ENCODE measurements at regions not wholly inside any gene's neighbourhood (a gene's known extent, or its start where the extent isn't known, plus 50 kb on each side); places are given as distances from the start of the nearest gene placed in this dataset.

GRCh38 chr12:92529944-92530343 lies 172.8 kb upstream of the PLEKHG7 start:
- Histone ChIP-seq H3K9me3 (ENCODE audit: low read depth, low read length, poor library complexity, severe bottlenecking) (no peaks in the 10 kb centered on the region), H3K36me3 (ENCODE audit: insufficient read depth, low read length, poor library complexity, severe bottlenecking) (no peaks in the 10 kb centered on the region), H3K4me1 (ENCODE audit: insufficient read depth, low read length, poor library complexity, severe bottlenecking) (no peaks in the 10 kb centered on the region), H3K27me3 (replicated peaks; ENCODE audit: insufficient read depth, low read depth, low read length, poor library complexity) (no peaks in the 10 kb centered on the region), H3K4me3 (ENCODE audit: low read depth, low read length, poor library complexity, severe bottlenecking) (no peak overlapping the region), H3K27ac (ENCODE audit: low read depth, low read length, poor library complexity, severe bottlenecking) (no peak overlapping the region)
- CTCF ChIA-PET, result no interaction called here
- no TSS peak for BruUV-seq (replicated peaks)
- no peak for TF ChIP-seq CTCF (conservative IDR thresholded peaks at IDR 0.05; ENCODE audit: low read depth, low read length)
- no peak for TF ChIP-seq EZH2 (IDR thresholded peaks at IDR 0.05; ENCODE audit: borderline replicate concordance, low read depth, low read length, poor library complexity, severe bottlenecking)
- intact Hi-C loops (cut with micrococcal nuclease; ENCODE audit: unreplicated experiment), result no loop called here
- POLR2A ChIA-PET (ENCODE audit: low non-redundant PET), result no interaction called here
- no peak for DNase-seq (ENCODE audit: low spot score)

- no peaks in the 10 kb centered on the region for H3K36me3 ChIP-seq (ENCODE audit: insufficient read depth, low read length, poor library complexity, severe bottlenecking)
- ChIA-PET POLR2A (ENCODE audit: low non-redundant PET) (no interaction called here), CTCF (no interaction called here)
- no peaks in the 10 kb centered on the region for H3K4me1 ChIP-seq (ENCODE audit: insufficient read depth, low read length, poor library complexity, severe bottlenecking)
- H3K27ac ChIP-seq (ENCODE audit: low read depth, low read length, poor library complexity, severe bottlenecking), result no peak overlapping the region
- TF ChIP-seq EZH2 (IDR thresholded peaks at IDR 0.05; ENCODE audit: borderline replicate concordance, low read depth, low read length, poor library complexity, severe bottlenecking) (no peak), CTCF (conservative IDR thresholded peaks at IDR 0.05; ENCODE audit: low read depth, low read length) (no peak)
- no peak overlapping the region for H3K4me3 ChIP-seq (ENCODE audit: low read depth, low read length, poor library complexity, severe bottlenecking)
- BruUV-seq (replicated peaks), result no TSS peak
- no peaks in the 10 kb centered on the region for H3K27me3 ChIP-seq (replicated peaks; ENCODE audit: insufficient read depth, low read depth, low read length, poor library complexity)
- no peak for DNase-seq (ENCODE audit: low spot score)
- intact Hi-C loops (cut with micrococcal nuclease; ENCODE audit: unreplicated experiment), result no loop called here
- H3K9me3 ChIP-seq (ENCODE audit: low read depth, low read length, poor library complexity, severe bottlenecking), result no peaks in the 10 kb centered on the region
Observed at GRCh38 chr12:92528586-92528985, 174.2 kb upstream of the PLEKHG7 start.

DNA sequence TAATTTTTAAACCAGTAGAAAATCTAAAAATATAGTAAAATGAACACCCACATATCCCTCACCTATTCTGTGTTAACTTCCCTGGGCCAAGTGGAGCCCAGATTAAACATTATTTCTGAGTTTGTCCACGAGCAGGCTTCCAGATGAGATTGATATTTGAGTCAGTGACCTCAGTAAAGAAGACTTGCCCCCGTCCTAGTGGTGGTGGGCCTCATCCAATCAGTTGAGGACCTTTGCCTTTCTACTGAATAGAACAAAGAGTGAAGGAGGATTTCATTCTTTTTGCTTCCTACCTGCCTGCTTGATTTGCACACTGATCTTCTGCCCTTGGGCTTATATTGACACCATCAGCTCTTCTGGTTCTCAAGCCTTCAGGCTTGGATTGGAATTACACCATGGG lies 174.7 kb upstream of the PLEKHG7 start:
- H3K27ac ChIP-seq (ENCODE audit: low read depth, low read length, poor library complexity, severe bottlenecking), result no peak overlapping the region
- BruUV-seq (replicated peaks), result no TSS peak
- H3K4me1 ChIP-seq (ENCODE audit: insufficient read depth, low read length, poor library complexity, severe bottlenecking), result no peaks in the 10 kb centered on the region
- H3K4me3 ChIP-seq (ENCODE audit: low read depth, low read length, poor library complexity, severe bottlenecking), result no peak overlapping the region
- POLR2A ChIA-PET (ENCODE audit: low non-redundant PET), result no interaction called here
- no peaks in the 10 kb centered on the region for H3K36me3 ChIP-seq (ENCODE audit: insufficient read depth, low read length, poor library complexity, severe bottlenecking)
- H3K27me3 ChIP-seq (replicated peaks; ENCODE audit: insufficient read depth, low read depth, low read length, poor library complexity), result no peaks in the 10 kb centered on the region
- no peak for DNase-seq (ENCODE audit: low spot score)
- intact Hi-C loops (cut with micrococcal nuclease; ENCODE audit: unreplicated experiment), result no loop called here
- CTCF ChIA-PET, result no interaction called here
- TF ChIP-seq CTCF (conservative IDR thresholded peaks at IDR 0.05; ENCODE audit: low read depth, low read length) (no peak), EZH2 (IDR thresholded peaks at IDR 0.05; ENCODE audit: borderline replicate concordance, low read depth, low read length, poor library complexity, severe bottlenecking) (no peak)
- H3K9me3 ChIP-seq (ENCODE audit: low read depth, low read length, poor library complexity, severe bottlenecking), result no peaks in the 10 kb centered on the region

All from A673 (cell line).